IMR-90 (cell line): ENCODE measurements at regions not wholly inside any gene's neighbourhood (a gene's known extent, or its start where the extent isn't known, plus 50 kb on each side); places are given as distances from the start of the nearest gene placed in this dataset.

Source experiments
- ATAC-seq: fragments of 200-7000 bp; cut with Tn5 transposase; 2 replicates; pipeline ENCODE4 v1.9.1; 2020; ENCODE audit warnings: low read depth, mild to moderate bottlenecking, moderate library complexity
- BruUV-seq: library from RNA; stranded (reverse); fragments of 400-500 nt; replicated peaks from 2 replicates; lab custom pipeline; 2021; lab: Mats Ljungman, UMichigan
- CTCF ChIA-PET: fragments of 300-600 bp; formaldehyde crosslinking; extraction: SDS; loops from one replicate; lab custom pipeline; 2021; ENCODE audit warnings: antibody characterized with exemption; lab: Yijun Ruan, JAX
- POLR2A ChIA-PET: fragments of 300-600 bp; sonication (Branson Sonifier 250); formaldehyde crosslinking; loops from one replicate; lab custom pipeline; 2022; ENCODE audit warnings: antibody characterized with exemption; ENCODE audit not compliant: unreplicated experiment; lab: Charles Lee
- DNase-seq: peaks from one replicate; pipeline ENCODE4 v3.0.0; 2013
- H2AFZ ChIP-seq: replicated peaks from 2 replicates; pipeline ENCODE3; 2013; ENCODE audit warnings: low read length, mild to moderate bottlenecking; ENCODE audit not compliant: poor library complexity
- H2AK5ac ChIP-seq: 2 replicates; pipeline ENCODE4 v1.6.1; 2013; ENCODE audit warnings: low read depth, low read length, inconsistent platforms
- H2AK9ac ChIP-seq: replicated peaks from 2 replicates; pipeline ENCODE3; 2013; ENCODE audit warnings: mild to moderate bottlenecking, low read depth, low read length, moderate library complexity; ENCODE audit not compliant: poor library complexity
- H2BK120ac ChIP-seq: 2 replicates; pipeline ENCODE4 v1.6.1; 2013; ENCODE audit warnings: low read depth, low read length, inconsistent platforms
- H2BK15ac ChIP-seq: 3 replicates; pipeline ENCODE4 v1.6.1; 2013; ENCODE audit warnings: low read depth, low read length, inconsistent platforms
- H2BK20ac ChIP-seq: 2 replicates; pipeline ENCODE4 v1.6.1; 2013; ENCODE audit warnings: low read depth, mild to moderate bottlenecking, inconsistent platforms, low read length, moderate library complexity
- H2BK5ac ChIP-seq: 2 replicates; pipeline ENCODE4 v1.6.1; 2013; ENCODE audit warnings: mild to moderate bottlenecking, low read depth, low read length, inconsistent platforms; ENCODE audit not compliant: poor library complexity, severe bottlenecking
- H3K14ac ChIP-seq: replicated peaks from 2 replicates; pipeline ENCODE4 v1.6.1; 2013; ENCODE audit warnings: low read depth, low read length, inconsistent platforms
- H3K18ac ChIP-seq: 2 replicates; pipeline ENCODE4 v1.6.1; 2013; ENCODE audit warnings: low read depth, low read length, control low read depth
- H3K23ac ChIP-seq: 2 replicates; pipeline ENCODE4 v1.6.1; 2013; ENCODE audit warnings: low read depth, low read length, inconsistent platforms
- H3K27ac ChIP-seq: 2 replicates; pipeline ENCODE4 v1.5.1; 2013; ENCODE audit warnings: mild to moderate bottlenecking, control low read depth, low read length; ENCODE audit not compliant: insufficient read depth
- H3K27me3 ChIP-seq: 2 replicates; pipeline ENCODE4 v1.6.1; 2013; ENCODE audit warnings: low read length; ENCODE audit not compliant: control insufficient read depth, insufficient read depth
- H3K36me3 ChIP-seq: 2 replicates; pipeline ENCODE4 v1.6.1; 2013; ENCODE audit warnings: low read length, mixed read lengths; ENCODE audit not compliant: control insufficient read depth, insufficient read depth
- H3K4ac ChIP-seq: 2 replicates; pipeline ENCODE4 v1.6.1; 2013; ENCODE audit warnings: low read depth, low read length, inconsistent platforms
- H3K4me1 ChIP-seq: 2 replicates; pipeline ENCODE4 v1.6.1; 2013; ENCODE audit warnings: low read length, mixed read lengths; ENCODE audit not compliant: control insufficient read depth, insufficient read depth
- H3K4me2 ChIP-seq: 2 replicates; pipeline ENCODE4 v1.6.1; 2013; ENCODE audit warnings: low read depth, mild to moderate bottlenecking, control low read depth, low read length, moderate library complexity
- H3K4me3 ChIP-seq: 2 replicates; pipeline ENCODE4 v1.5.1; 2013; ENCODE audit warnings: low read depth, mild to moderate bottlenecking, control low read depth, low read length, moderate library complexity; ENCODE audit not compliant: insufficient read depth
- H3K56ac ChIP-seq: 2 replicates; pipeline ENCODE4 v1.6.1; 2013; ENCODE audit warnings: low read length, inconsistent platforms; ENCODE audit not compliant: insufficient read depth; ENCODE audit errors: extremely low read depth
- H3K79me1 ChIP-seq, 2 experiments: 2 replicates each; pipeline ENCODE4 v1.6.1; 2013; ENCODE audit warnings: low read length in 2 of 2, inconsistent platforms in 1 of 2, low read depth in 1 of 2
- H3K9ac ChIP-seq: 2 replicates; pipeline ENCODE4 v1.6.1; 2013; ENCODE audit warnings: low read depth, low read length, control low read depth
- H3K9me1 ChIP-seq: 2 replicates; pipeline ENCODE4 v1.6.1; 2013; ENCODE audit warnings: low read length, inconsistent platforms; ENCODE audit not compliant: insufficient read depth
- H3K9me3 ChIP-seq: 2 replicates; pipeline ENCODE4 v1.6.1; 2013; ENCODE audit warnings: low read length; ENCODE audit not compliant: control insufficient read depth, insufficient read depth
- H4K20me1 ChIP-seq: 2 replicates; pipeline ENCODE4 v1.6.1; 2013; ENCODE audit warnings: low read length, inconsistent platforms; ENCODE audit not compliant: insufficient read depth
- H4K5ac ChIP-seq: 2 replicates; pipeline ENCODE4 v1.6.1; 2013; ENCODE audit warnings: mild to moderate bottlenecking, low read depth, low read length, control low read depth
- H4K8ac ChIP-seq, 2 experiments: 2 replicates each; pipeline ENCODE4 v1.6.1; 2013; ENCODE audit warnings: low read depth in 2 of 2, low read length in 2 of 2, control low read depth in 1 of 2, inconsistent platforms in 1 of 2
- H4K91ac ChIP-seq: 2 replicates; pipeline ENCODE4 v1.6.1; 2013; ENCODE audit warnings: low read depth, low read length, inconsistent platforms; ENCODE audit not compliant: insufficient read depth
- CEBPB ChIP-seq: IDR thresholded peaks from 2 replicates; pipeline ENCODE4 v1.6.1; 2012; ENCODE audit warnings: low read depth, low read length, improper control_type of control experiment
- CHD1 ChIP-seq: IDR thresholded peaks from 2 replicates; pipeline ENCODE4 v1.6.1; 2012; ENCODE audit warnings: low read depth, low read length, improper control_type of control experiment
- MAFK ChIP-seq: IDR thresholded peaks from 2 replicates; pipeline ENCODE4 v1.6.1; 2012; ENCODE audit warnings: low read depth, low read length, improper control_type of control experiment
- MAZ ChIP-seq: IDR thresholded peaks from 2 replicates; pipeline ENCODE4 v1.6.1; 2012; ENCODE audit warnings: low read depth, mild to moderate bottlenecking, low read length, improper control_type of control experiment, moderate library complexity, borderline replicate concordance
- MXI1 ChIP-seq: IDR thresholded peaks from 2 replicates; pipeline ENCODE4 v1.6.1; 2012; ENCODE audit warnings: low read depth, mild to moderate bottlenecking, low read length, moderate library complexity, borderline replicate concordance
- NFE2L2 ChIP-seq: fragments of 150-350 bp; IDR thresholded peaks from 2 replicates; pipeline ENCODE4 v1.6.1; 2016; ENCODE audit warnings: low read depth, mild to moderate bottlenecking, low read length
- SMC3 ChIP-seq: fragments of 150-350 bp; IDR thresholded peaks from 2 replicates; pipeline ENCODE4 v1.6.1; 2016; ENCODE audit warnings: low read depth, mild to moderate bottlenecking, antibody characterized with exemption, low read length, moderate library complexity
- USF2 ChIP-seq: fragments of 150-350 bp; IDR thresholded peaks from 2 replicates; pipeline ENCODE4 v1.6.1; 2017; ENCODE audit warnings: mild to moderate bottlenecking, antibody characterized with exemption, low read length, low read depth
- WGBS, 2 experiments: methylation state at CpG; one replicate each; pipeline versions ENCODE4 v1.1.5 to v1.1.7; 2013; ENCODE audit warnings: missing lambda C conversion rate in 2 of 2; ENCODE audit not compliant: insufficient read length in 1 of 2; ENCODE audit errors: extremely low coverage in 2 of 2; 5-methylcytosine and 5-hydroxymethylcytosine counted together
- dilution Hi-C: fragments of 300-500 bp; cut with HindIII; formaldehyde crosslinking; loops from one replicate; pipeline ENCODE4 v1.14.3; 2018; ENCODE audit warnings: low sequenced_read_pairs; ENCODE audit not compliant: unreplicated experiment
- in situ Hi-C: fragments of 300-500 bp; cut with MboI; formaldehyde crosslinking; loops from 3 replicates; pipeline ENCODE4 v1.14.3; 2019; ENCODE audit warnings: low sequenced_read_pairs, inconsistent platforms, mixed read lengths
- intact Hi-C: fragments of 100-400 bp; cut with micrococcal nuclease; formaldehyde crosslinking; loops from 2 replicates; pipeline ENCODE4 v1.10.0; 2022

DNA sequence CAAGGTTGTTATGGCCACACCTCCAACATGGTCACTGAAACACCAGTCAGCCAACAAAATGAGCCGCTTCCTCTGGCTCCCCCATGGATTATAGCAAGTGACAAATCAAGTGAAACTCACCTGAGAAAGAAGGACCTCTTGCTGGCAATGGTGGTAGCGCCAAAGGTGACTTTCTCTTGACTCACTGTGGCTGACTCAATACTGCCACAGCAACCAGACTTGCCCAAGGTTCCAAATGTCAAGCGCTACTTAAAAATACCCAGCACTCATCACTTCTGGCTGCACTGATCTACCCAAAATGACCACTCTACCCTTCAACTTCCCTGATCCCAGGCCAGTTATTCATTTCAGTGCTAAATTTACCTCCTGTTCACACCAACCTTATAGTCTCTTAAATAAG is 495.5 kb downstream of the FOXO1 start:
- Histone ChIP-seq H3K79me1 (no peaks in the 10 kb centered on the region), H2AFZ (no peak overlapping the region), H2AK5ac (no peak overlapping the region), H3K4ac (no peak overlapping the region), H2BK5ac (no peak overlapping the region), H3K9me1 (no peaks in the 10 kb centered on the region), H3K9ac (no peak overlapping the region), H4K20me1 (no peaks in the 10 kb centered on the region), H3K4me2 (no peak overlapping the region), H4K91ac (no peak overlapping the region), H3K36me3 (no peaks in the 10 kb centered on the region), H3K4me3 (no peak overlapping the region), H3K18ac (no peak overlapping the region), H3K23ac (no peak overlapping the region), H3K14ac (no peak overlapping the region), H3K9me3 (no peaks in the 10 kb centered on the region), H4K5ac (no peak overlapping the region), H2BK120ac (no peak overlapping the region), H3K56ac (no peak overlapping the region), H4K8ac (no peak overlapping the region), H2BK20ac (no peak overlapping the region), H2BK15ac (no peak overlapping the region), H3K4me1 (no peaks in the 10 kb centered on the region), H3K27ac (no peak overlapping the region), H2AK9ac (no peak overlapping the region), H3K27me3 (no peaks in the 10 kb centered on the region)
- in situ Hi-C loops = no loop called here
- dilution Hi-C loops = no loop called here
- 75% methylated on average over 1 of the region's 3 CpGs; no CpG with 5 or more reads in 1 of the 2 experiments for WGBS, 2 experiments
- TF ChIP-seq CEBPB (no peak), USF2 (no peak), MAFK (no peak), NFE2L2 (no peak), CHD1 (no peak), SMC3 (no peak), MAZ (no peak), MXI1 (no peak)
- no peak for ATAC-seq
- no TSS peak for BruUV-seq
- CTCF ChIA-PET = no interaction called here
- intact Hi-C loops = no loop called here
- POLR2A ChIA-PET = no interaction called here
- DNase-seq = no peak
